GM13976 (cell line): ENCODE measurements at regions not wholly inside any gene's neighbourhood (a gene's known extent, or its start where the extent isn't known, plus 50 kb on each side); places are given as distances from the start of the nearest gene placed in this dataset.

Experiments used
- DNase-seq: peaks from one replicate; pipeline ENCODE4 v3.0.0; 2012; ENCODE audit warnings: low spot score
- CTCF ChIP-seq: IDR thresholded peaks from 2 replicates; pipeline ENCODE4 v1.5.1; 2012; ENCODE audit warnings: borderline replicate concordance, mild to moderate bottlenecking; ENCODE audit not compliant: insufficient read depth; ENCODE audit errors: extremely low read depth, missing control alignments, control extremely low read depth
- in situ Hi-C: fragments of 300-500 bp; cut with MboI; formaldehyde crosslinking; loops from one replicate; pipeline ENCODE4 v1.12.0; 2022; ENCODE audit warnings: low sequenced_read_pairs, mixed read lengths, inconsistent platforms; ENCODE audit not compliant: unreplicated experiment

- in situ Hi-C loops = no loop called here
- TF ChIP-seq CTCF = no peak
- no peak for DNase-seq
These were observed 763.4 kb upstream of the MAN1A1 start for GRCh38 chr6:120112980-120113379.

- no peak for TF ChIP-seq CTCF
- in situ Hi-C loops = no loop called here
- no peak for DNase-seq
These were observed 761.4 kb upstream of the MAN1A1 start for GRCh38 chr6:120111001-120111400.

- no peak for DNase-seq
- in situ Hi-C loops = no loop called here
These were observed 758.7 kb upstream of the MAN1A1 start for GRCh38 chr6:120108061-120108795.

GRCh38 chr6:120103618-120104017, 754.1 kb upstream of the MAN1A1 start:
- DNase-seq = no peak
- in situ Hi-C loops = no loop called here
- TF ChIP-seq CTCF = no peak

More at GRCh38 chr6:120108061-120108795, 758.7 kb upstream of the MAN1A1 start:
- TF ChIP-seq CTCF = no peak

GRCh38 chr6:120096696-120097260, 747.2 kb upstream of the MAN1A1 start:
- in situ Hi-C loops = no loop called here

GRCh38 chr6:120083186-120083585, 733.6 kb upstream of the MAN1A1 start:
- in situ Hi-C loops = no loop called here
- TF ChIP-seq CTCF = no peak
- no peak for DNase-seq

More at GRCh38 chr6:120096696-120097260, 747.2 kb upstream of the MAN1A1 start:
- no peak for TF ChIP-seq CTCF
- DNase-seq = no peak
